Fibroblast of the aortic adventitia (primary cell): ENCODE measurements at regions not wholly inside any gene's neighbourhood (a gene's known extent, or its start where the extent isn't known, plus 50 kb on each side); places are given as distances from the start of the nearest gene placed in this dataset.

Experiments
- DNase-seq: peaks from one replicate; pipeline ENCODE4 v3.0.0-alpha.2; 2010; ENCODE audit warnings: low read depth
- H3K4me3 ChIP-seq: 2 replicates; pipeline ENCODE4 v1.5.1; 2011; ENCODE audit warnings: low read depth, mild to moderate bottlenecking, control low read depth, low read length, moderate library complexity
- CTCF ChIP-seq: IDR thresholded peaks from 2 replicates; pipeline ENCODE4 v1.5.1; 2011; ENCODE audit warnings: mild to moderate bottlenecking, low read length, control low read depth, inconsistent platforms; ENCODE audit not compliant: insufficient read depth

- no peak overlapping the region for H3K4me3 ChIP-seq
- TF ChIP-seq CTCF: no peak
- DNase-seq: no peak
These were observed 57.5 kb upstream of the PTGR2 start for GRCh38 chr14:73794146-73794545.

GRCh38 chr14:73792481-73792880 is 59.1 kb upstream of the PTGR2 start:
- no peak for TF ChIP-seq CTCF
- H3K4me3 ChIP-seq: no peak overlapping the region
- no peak for DNase-seq

- DNase-seq: peak; percentile 92
- no peak overlapping the region for H3K4me3 ChIP-seq
- TF ChIP-seq CTCF: no peak
These were observed 61.5 kb upstream of the PTGR2 start for GRCh38 chr14:73789989-73790581.

- no peak overlapping the region for H3K4me3 ChIP-seq
- peak; percentile 42 for DNase-seq
- no peak for TF ChIP-seq CTCF
These were observed 62.7 kb upstream of the PTGR2 start for GRCh38 chr14:73788701-73789551.

GRCh38 chr14:73788317-73788598 is 63.4 kb upstream of the PTGR2 start:
- DNase-seq: no peak
- H3K4me3 ChIP-seq: peak overlapping the region; percentile 75
- TF ChIP-seq CTCF: no peak

GRCh38 chr14:73787486-73788316 is 63.9 kb upstream of the PTGR2 start:
- DNase-seq: peak; percentile 62
- TF ChIP-seq CTCF: no peak
- H3K4me3 ChIP-seq: peak overlapping the region; percentile 75
